H9 (cell line): ENCODE measurements at regions not wholly inside any gene's neighbourhood (a gene's known extent, or its start where the extent isn't known, plus 50 kb on each side); places are given as distances from the start of the nearest gene placed in this dataset.

Experiments
- DNase-seq: peaks from one replicate; pipeline ENCODE4 v3.0.0-alpha.2; 2017
- H2AFZ ChIP-seq: one replicate; pipeline ENCODE4 v1.6.1; 2013; ENCODE audit warnings: mild to moderate bottlenecking, low read length, control low read depth, moderate library complexity
- H2AK5ac ChIP-seq: 2 replicates; pipeline ENCODE4 v1.6.1; 2013; ENCODE audit warnings: low read length, control low read depth, mixed read lengths; ENCODE audit not compliant: insufficient read length
- H2BK120ac ChIP-seq: one replicate; pipeline ENCODE4 v1.6.1; 2013; ENCODE audit warnings: low read depth, mild to moderate bottlenecking, low read length, control low read depth, inconsistent platforms; ENCODE audit not compliant: poor library complexity, severe bottlenecking
- H2BK12ac ChIP-seq: 2 replicates; pipeline ENCODE4 v1.6.1; 2013; ENCODE audit warnings: low read length, control low read depth, mixed read lengths, low read depth; ENCODE audit not compliant: insufficient read length
- H2BK15ac ChIP-seq: 2 replicates; pipeline ENCODE4 v1.6.1; 2013; ENCODE audit warnings: low read depth, low read length, control low read depth
- H2BK20ac ChIP-seq: one replicate; pipeline ENCODE4 v1.6.1; 2013; ENCODE audit warnings: low read depth, mild to moderate bottlenecking, low read length, control low read depth, inconsistent platforms; ENCODE audit not compliant: poor library complexity, severe bottlenecking
- H2BK5ac ChIP-seq: 2 replicates; pipeline ENCODE4 v1.6.1; 2013; ENCODE audit warnings: low read length, control low read depth, mixed read lengths; ENCODE audit not compliant: insufficient read length
- H3K14ac ChIP-seq: 2 replicates; pipeline ENCODE4 v1.6.1; 2013; ENCODE audit warnings: low read length, control low read depth; ENCODE audit not compliant: insufficient read depth
- H3K18ac ChIP-seq: 2 replicates; pipeline ENCODE4 v1.6.1; 2013; ENCODE audit warnings: low read depth, mild to moderate bottlenecking, mixed read lengths, low read length, control low read depth; ENCODE audit not compliant: insufficient read length
- H3K23ac ChIP-seq: 2 replicates; pipeline ENCODE4 v1.6.1; 2013; ENCODE audit warnings: low read length, control low read depth, mixed read lengths, low read depth; ENCODE audit not compliant: insufficient read length
- H3K23me2 ChIP-seq: 2 replicates; pipeline ENCODE4 v1.6.1; 2013; ENCODE audit warnings: low read depth, mild to moderate bottlenecking, mixed read lengths, low read length, control low read depth; ENCODE audit not compliant: insufficient read length, poor library complexity, severe bottlenecking
- H3K27ac ChIP-seq: 2 replicates; pipeline ENCODE4 v1.5.1; 2013; ENCODE audit warnings: low read length, control low read depth, mixed read lengths, low read depth; ENCODE audit not compliant: insufficient read length
- H3K27me3 ChIP-seq: 2 replicates; pipeline ENCODE4 v1.6.1; 2013; ENCODE audit warnings: low read length, control low read depth, inconsistent platforms; ENCODE audit not compliant: insufficient read depth
- H3K4ac ChIP-seq: 2 replicates; pipeline ENCODE4 v1.6.1; 2013; ENCODE audit warnings: low read depth, mild to moderate bottlenecking, control low read depth, inconsistent platforms, low read length, moderate library complexity
- H3K4me1 ChIP-seq: 2 replicates; pipeline ENCODE4 v1.6.1; 2013; ENCODE audit warnings: low read length, control low read depth, inconsistent platforms; ENCODE audit not compliant: insufficient read depth
- H3K4me2 ChIP-seq: 2 replicates; pipeline ENCODE4 v1.6.1; 2013; ENCODE audit warnings: low read length, control low read depth, mixed read lengths; ENCODE audit not compliant: insufficient read length, insufficient read depth
- H3K56ac ChIP-seq: 2 replicates; pipeline ENCODE4 v1.6.1; 2013; ENCODE audit warnings: low read depth, mild to moderate bottlenecking, mixed read lengths, low read length, control low read depth; ENCODE audit not compliant: insufficient read length
- H3K79me1 ChIP-seq: 2 replicates; pipeline ENCODE4 v1.6.1; 2013; ENCODE audit warnings: low read depth, mild to moderate bottlenecking, moderate library complexity, low read length, control low read depth, inconsistent platforms; ENCODE audit not compliant: insufficient read depth, poor library complexity, severe bottlenecking
- H3K79me2 ChIP-seq: 2 replicates; pipeline ENCODE4 v1.6.1; 2013; ENCODE audit warnings: low read length, control low read depth, inconsistent platforms; ENCODE audit not compliant: insufficient read depth
- H3K9ac ChIP-seq: 2 replicates; pipeline ENCODE4 v1.6.1; 2013; ENCODE audit warnings: low read length, control low read depth, mixed read lengths; ENCODE audit not compliant: insufficient read length; ENCODE audit errors: extremely low read depth
- H3K9me3 ChIP-seq: one replicate; pipeline ENCODE4 v1.6.1; 2013; ENCODE audit warnings: low read depth, low read length, inconsistent platforms; ENCODE audit not compliant: control insufficient read depth
- H3T11ph ChIP-seq: one replicate; pipeline ENCODE4 v1.6.1; 2013; ENCODE audit warnings: mild to moderate bottlenecking, low read length, control low read depth, inconsistent platforms
- H4K20me1 ChIP-seq: one replicate; pipeline ENCODE4 v1.6.1; 2013; ENCODE audit not compliant: control insufficient read depth, insufficient read length, insufficient read depth
- H4K5ac ChIP-seq: 2 replicates; pipeline ENCODE4 v1.6.1; 2013; ENCODE audit warnings: low read depth, mild to moderate bottlenecking, mixed read lengths, low read length, control low read depth; ENCODE audit not compliant: insufficient read length
- H4K8ac ChIP-seq: replicated peaks from 2 replicates; pipeline ENCODE4 v1.6.1; 2013; ENCODE audit warnings: low read length, control low read depth, mixed read lengths, low read depth; ENCODE audit not compliant: insufficient read length
- H4K91ac ChIP-seq: 2 replicates; pipeline ENCODE4 v1.6.1; 2013; ENCODE audit warnings: low read depth, mild to moderate bottlenecking, moderate library complexity, mixed read lengths, low read length, control low read depth; ENCODE audit not compliant: insufficient read length
- H3K27ac Mint-ChIP-seq, 3 experiments: 2 replicates in 2 of 3; 3 replicates in 1 of 3; pipeline ENCODE4 v1.8.0; 2020 to 2021; ENCODE audit warnings: mixed read lengths in 3 of 3, mild to moderate bottlenecking in 1 of 3, moderate library complexity in 1 of 3
- H3K27me3 Mint-ChIP-seq: 2 replicates; pipeline ENCODE4 v1.8.0; 2021; ENCODE audit warnings: low read depth, mild to moderate bottlenecking, moderate library complexity, mixed read lengths
- H3K36me3 Mint-ChIP-seq, 3 experiments: 2 replicates in 2 of 3; 3 replicates in 1 of 3; pipeline ENCODE4 v1.8.0; 2020 to 2021; ENCODE audit warnings: low read depth in 3 of 3, mixed read lengths in 3 of 3; ENCODE audit not compliant: insufficient read depth in 1 of 3
- H3K4me1 Mint-ChIP-seq, 2 experiments: 2 replicates each; pipeline ENCODE4 v1.8.0; 2020; ENCODE audit warnings: mixed read lengths in 2 of 2
- H3K4me3 Mint-ChIP-seq, 2 experiments: 2 replicates in 1 of 2; 3 replicates in 1 of 2; pipeline ENCODE4 v1.8.0; 2020 to 2021; ENCODE audit warnings: mild to moderate bottlenecking in 2 of 2, mixed read lengths in 2 of 2, moderate library complexity in 1 of 2
- H3K9me3 Mint-ChIP-seq, 2 experiments: 2 replicates in 1 of 2; 3 replicates in 1 of 2; pipeline ENCODE4 v1.8.0; 2020; ENCODE audit warnings: mild to moderate bottlenecking in 2 of 2, mixed read lengths in 2 of 2, moderate library complexity in 1 of 2
- whole genome bisulfite sequencing: extraction: QIAGEN DNeasy Blood & Tissue Kit; methylation state at CpG from one replicate; pipeline ENCODE4 v1.1.7; 2013; ENCODE audit warnings: missing lambda C conversion rate, low lambda C conversion rate, mixed read lengths; ENCODE audit not compliant: insufficient read length; ENCODE audit errors: extremely low coverage; 5-methylcytosine and 5-hydroxymethylcytosine counted together
- TF ChIP-seq, protein P1 (sequence below): fragments of 200-600 bp; sonication (generic); conservative IDR thresholded peaks from 3 replicates; pipeline ENCODE4 v1.8.0; 2021; ENCODE audit warnings: antibody characterized with exemption, mild to moderate bottlenecking

DNA sequence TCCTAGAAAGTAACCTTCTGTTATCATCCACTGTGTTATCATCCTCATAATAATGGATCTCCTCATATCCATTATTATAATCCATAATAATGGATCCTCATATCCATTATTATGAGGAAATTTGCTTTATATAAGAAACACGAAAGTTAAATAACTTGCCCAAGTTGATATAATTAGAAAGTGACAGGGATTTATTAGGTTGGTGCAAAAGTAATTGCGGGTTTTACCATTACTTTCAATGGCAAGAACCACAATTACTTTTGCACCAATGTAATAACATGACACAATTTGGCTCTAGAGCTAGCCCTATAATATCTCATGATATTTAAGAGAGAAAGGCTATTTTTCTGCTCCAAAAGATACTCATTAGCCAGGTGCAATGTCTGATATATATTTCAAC lies 275.7 kb upstream of the STXBP5 start:
- TF ChIP-seq, protein P1, sequence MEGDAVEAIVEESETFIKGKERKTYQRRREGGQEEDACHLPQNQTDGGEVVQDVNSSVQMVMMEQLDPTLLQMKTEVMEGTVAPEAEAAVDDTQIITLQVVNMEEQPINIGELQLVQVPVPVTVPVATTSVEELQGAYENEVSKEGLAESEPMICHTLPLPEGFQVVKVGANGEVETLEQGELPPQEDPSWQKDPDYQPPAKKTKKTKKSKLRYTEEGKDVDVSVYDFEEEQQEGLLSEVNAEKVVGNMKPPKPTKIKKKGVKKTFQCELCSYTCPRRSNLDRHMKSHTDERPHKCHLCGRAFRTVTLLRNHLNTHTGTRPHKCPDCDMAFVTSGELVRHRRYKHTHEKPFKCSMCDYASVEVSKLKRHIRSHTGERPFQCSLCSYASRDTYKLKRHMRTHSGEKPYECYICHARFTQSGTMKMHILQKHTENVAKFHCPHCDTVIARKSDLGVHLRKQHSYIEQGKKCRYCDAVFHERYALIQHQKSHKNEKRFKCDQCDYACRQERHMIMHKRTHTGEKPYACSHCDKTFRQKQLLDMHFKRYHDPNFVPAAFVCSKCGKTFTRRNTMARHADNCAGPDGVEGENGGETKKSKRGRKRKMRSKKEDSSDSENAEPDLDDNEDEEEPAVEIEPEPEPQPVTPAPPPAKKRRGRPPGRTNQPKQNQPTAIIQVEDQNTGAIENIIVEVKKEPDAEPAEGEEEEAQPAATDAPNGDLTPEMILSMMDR, result no peak
- Histone ChIP-seq H3K23me2 (no peaks in the 10 kb centered on the region), H3K27me3 (no peaks in the 10 kb centered on the region), H3K23ac (no peak overlapping the region), H3K9ac (no peak overlapping the region), H3K4me1 (no peaks in the 10 kb centered on the region), H3K27ac (no peak overlapping the region), H4K20me1 (no peaks in the 10 kb centered on the region), H2BK5ac (no peak overlapping the region), H3K79me1 (no peaks in the 10 kb centered on the region), H3K4me2 (no peak overlapping the region), H2BK20ac (no peak overlapping the region), H4K5ac (no peak overlapping the region), H3K9me3 (no peaks in the 10 kb centered on the region), H3T11ph (no peak overlapping the region), H2BK15ac (no peak overlapping the region), H3K14ac (no peak overlapping the region), H4K91ac (no peak overlapping the region), H3K18ac (no peak overlapping the region), H2AK5ac (no peak overlapping the region), H2BK120ac (no peak overlapping the region), H3K4ac (no peak overlapping the region), H3K79me2 (no peaks in the 10 kb centered on the region), H4K8ac (no peak overlapping the region), H3K56ac (no peak overlapping the region), H2AFZ (no peak overlapping the region), H2BK12ac (no peak overlapping the region)
- DNase-seq, result no peak
- H3K4me3 Mint-ChIP-seq, result no peak overlapping the region
- no peaks in the 10 kb centered on the region for H3K27me3 Mint-ChIP-seq
- peaks cover 0 to 7% of the 10 kb centered on the region in 2 experiments; a peak in 1 of 4 replicates for H3K4me1 Mint-ChIP-seq
- H3K36me3 Mint-ChIP-seq, result no peaks in the 10 kb centered on the region; a peak in 3 of 7 replicates
- no CpG with 5 or more reads among the region's 2 CpGs for WGBS
- peaks cover 0 to 2% of the 10 kb centered on the region in 2 experiments; a peak in 1 of 5 replicates for H3K9me3 Mint-ChIP-seq
- no peak overlapping the region for H3K27ac Mint-ChIP-seq
